Lower leg skin (tissue), 3 donors: ENCODE measurements at regions not wholly inside any gene's neighbourhood (a gene's known extent, or its start where the extent isn't known, plus 50 kb on each side); places are given as distances from the start of the nearest gene placed in this dataset.

Experiments used
- CTCF ChIP-seq, 3 donors: fragments of 450-650 bp; IDR thresholded peaks; one replicate each; pipeline ENCODE4 v1.5.1; 2016; ENCODE audit warnings: antibody characterized with exemption in 3 of 3, mild to moderate bottlenecking in 3 of 3, moderate library complexity in 2 of 3
- POLR2A ChIP-seq, 2 donors: fragments of 450-650 bp; IDR thresholded peaks; one replicate each; pipeline ENCODE4 v1.6.1; 2016 to 2017; ENCODE audit warnings: antibody characterized with exemption in 2 of 2, mild to moderate bottlenecking in 1 of 2, moderate library complexity in 1 of 2

- TF ChIP-seq CTCF (IDR thresholded peaks at IDR 0.05) = no peak
- TF ChIP-seq POLR2A (IDR thresholded peaks at IDR 0.05) = no peak
Observed at GRCh38 chr11:28871090-28871489, 762.9 kb downstream of the METTL15 start.
